GM13977 (cell line): ENCODE measurements at regions not wholly inside any gene's neighbourhood (a gene's known extent, or its start where the extent isn't known, plus 50 kb on each side); places are given as distances from the start of the nearest gene placed in this dataset.
"Not testable (repeated sequence)": the region's sequence is repeated elsewhere in the genome, so short reads cannot be mapped to it uniquely, and the experiment has no call there.

Experiments
- DNase-seq: peaks from one replicate; pipeline ENCODE4 v3.0.0; 2012; ENCODE audit warnings: low spot score
- in situ Hi-C: fragments of 300-500 bp; cut with MboI; formaldehyde crosslinking; loops from one replicate; pipeline ENCODE4 v1.12.0; 2022; ENCODE audit warnings: low sequenced_read_pairs, low pct_unique_long_range_greater_than_20kb, mixed read lengths, inconsistent platforms; ENCODE audit not compliant: unreplicated experiment
- TF ChIP-seq, protein P1 (sequence below): IDR thresholded peaks from 2 replicates; pipeline ENCODE4 v1.5.1; 2012; ENCODE audit warnings: mild to moderate bottlenecking, control low read depth; ENCODE audit not compliant: insufficient read depth; ENCODE audit errors: extremely low read depth, missing control alignments

GRCh38 chr2:7432436-7432835 is 515.2 kb downstream of the RNF144A start:
- DNase-seq: no peak
- in situ Hi-C loops: no loop called here
- TF ChIP-seq, protein P1, sequence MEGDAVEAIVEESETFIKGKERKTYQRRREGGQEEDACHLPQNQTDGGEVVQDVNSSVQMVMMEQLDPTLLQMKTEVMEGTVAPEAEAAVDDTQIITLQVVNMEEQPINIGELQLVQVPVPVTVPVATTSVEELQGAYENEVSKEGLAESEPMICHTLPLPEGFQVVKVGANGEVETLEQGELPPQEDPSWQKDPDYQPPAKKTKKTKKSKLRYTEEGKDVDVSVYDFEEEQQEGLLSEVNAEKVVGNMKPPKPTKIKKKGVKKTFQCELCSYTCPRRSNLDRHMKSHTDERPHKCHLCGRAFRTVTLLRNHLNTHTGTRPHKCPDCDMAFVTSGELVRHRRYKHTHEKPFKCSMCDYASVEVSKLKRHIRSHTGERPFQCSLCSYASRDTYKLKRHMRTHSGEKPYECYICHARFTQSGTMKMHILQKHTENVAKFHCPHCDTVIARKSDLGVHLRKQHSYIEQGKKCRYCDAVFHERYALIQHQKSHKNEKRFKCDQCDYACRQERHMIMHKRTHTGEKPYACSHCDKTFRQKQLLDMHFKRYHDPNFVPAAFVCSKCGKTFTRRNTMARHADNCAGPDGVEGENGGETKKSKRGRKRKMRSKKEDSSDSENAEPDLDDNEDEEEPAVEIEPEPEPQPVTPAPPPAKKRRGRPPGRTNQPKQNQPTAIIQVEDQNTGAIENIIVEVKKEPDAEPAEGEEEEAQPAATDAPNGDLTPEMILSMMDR: no peak

- TF ChIP-seq, protein P1: no peak
- in situ Hi-C loops: no loop called here
- no peak for DNase-seq
These were observed 519.1 kb downstream of the RNF144A start for GRCh38 chr2:7436096-7436906.

GRCh38 chr2:7437141-7437540 is 519.9 kb downstream of the RNF144A start:
- in situ Hi-C loops: no loop called here
- TF ChIP-seq, protein P1: no peak
- DNase-seq: no peak

DNA sequence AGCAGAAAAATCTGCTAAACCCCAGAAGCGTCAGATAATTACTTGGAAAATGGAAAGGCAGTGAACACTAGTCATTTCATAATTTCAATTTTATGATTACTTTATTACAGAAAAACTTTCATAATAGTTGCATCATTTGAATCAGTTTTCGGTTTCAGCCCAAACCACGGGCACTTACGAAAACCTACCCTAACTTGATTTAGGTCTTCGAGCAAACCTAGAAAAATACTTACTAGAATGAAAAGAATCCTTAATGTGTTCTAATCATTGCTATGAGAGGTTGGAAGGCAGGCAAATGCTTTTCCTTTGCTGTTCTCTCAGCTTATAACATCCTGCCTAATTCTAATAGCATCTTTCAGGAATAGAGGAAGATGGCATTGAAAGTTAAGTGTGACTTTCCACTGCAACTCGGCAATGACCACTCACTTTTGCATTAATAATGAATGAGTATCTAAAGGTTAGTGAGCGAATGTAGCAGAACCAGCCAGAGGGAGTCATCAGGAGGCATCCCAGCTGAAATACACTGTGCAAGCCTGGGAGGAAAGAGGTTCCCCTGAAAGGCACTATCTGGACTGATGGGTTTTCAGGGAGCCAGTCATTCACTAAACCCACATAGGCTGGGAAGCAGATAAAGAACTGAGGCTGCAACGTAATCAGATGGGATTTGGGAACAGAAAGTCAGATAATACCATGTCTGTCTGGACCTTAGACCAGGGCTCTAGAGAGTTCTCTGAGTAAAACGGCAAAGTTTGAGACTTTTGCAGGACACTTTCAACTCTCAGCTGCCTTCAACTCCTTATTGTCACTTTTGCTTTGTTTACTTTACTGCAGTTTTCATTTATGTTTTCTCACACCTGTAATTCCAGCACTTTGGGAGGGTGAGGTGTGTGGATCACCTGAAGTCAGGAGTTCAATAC is 520.8 kb downstream of the RNF144A start:
- TF ChIP-seq, protein P1: no peak
- in situ Hi-C loops: no loop called here
- no peak for DNase-seq

DNA sequence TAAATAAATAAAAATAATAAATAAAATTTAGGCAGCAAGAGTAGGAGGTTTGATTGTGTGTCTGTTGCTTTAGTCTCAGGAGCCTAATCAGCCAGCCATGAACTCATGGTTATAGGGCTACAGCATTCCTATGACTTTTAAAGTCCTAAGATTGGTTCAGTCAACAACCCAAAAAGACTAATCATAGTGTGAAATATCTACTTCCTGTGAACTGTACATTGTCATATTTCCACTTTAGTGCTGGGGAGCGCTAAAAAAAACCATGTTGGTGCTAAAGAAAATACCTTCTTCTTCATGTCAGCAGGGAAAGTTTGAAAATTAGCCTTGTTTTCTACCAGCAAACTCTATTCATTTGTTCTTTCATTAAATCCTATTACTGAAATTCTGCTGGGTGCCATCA is 521.6 kb downstream of the RNF144A start:
- DNase-seq: no peak
- in situ Hi-C loops: no loop called here
- TF ChIP-seq, protein P1: no peak

DNA sequence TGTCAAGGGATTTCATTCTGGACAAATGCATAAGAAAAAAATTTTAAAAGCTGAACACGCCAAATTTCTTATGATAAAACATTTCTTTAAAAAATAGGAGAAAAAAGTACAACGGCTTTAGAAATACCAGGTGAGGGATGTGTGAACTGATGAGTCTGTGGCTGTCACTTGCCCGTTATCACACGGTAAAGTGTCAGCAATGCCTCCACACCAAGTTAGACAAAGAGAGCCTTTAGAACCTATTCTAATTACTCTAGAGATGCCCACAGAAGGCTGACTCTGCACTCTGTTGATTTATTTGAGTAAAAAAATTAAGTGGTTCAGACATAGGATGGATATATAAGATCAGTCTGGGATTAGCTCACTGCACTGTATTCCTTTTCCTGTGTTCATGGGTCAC is 523.8 kb downstream of the RNF144A start:
- DNase-seq: no peak
- TF ChIP-seq, protein P1: no peak
- in situ Hi-C loops: no loop called here

GRCh38 chr2:7441841-7442240 is 524.6 kb downstream of the RNF144A start:
- in situ Hi-C loops, DNase-seq: not testable (repeated sequence)
